ENCODE measurements at regions not wholly inside any gene's neighbourhood (a gene's known extent, or its start where the extent isn't known, plus 50 kb on each side); places are given as distances from the start of the nearest gene placed in this dataset.

GRCh38 chr15:98440917-98441316, 207.4 kb upstream of the IGF1R start:
- TF ChIP-seq SIN3A (IDR thresholded peaks at IDR 0.05; ENCODE audit: borderline replicate concordance, insufficient read depth, low read length) (no peak), REST (IDR thresholded peaks at IDR 0.05; ENCODE audit: insufficient read depth in 1 of 2, low read depth in 2 of 2, low read length in 2 of 2) (no peak), TAF1 (IDR thresholded peaks at IDR 0.05; ENCODE audit: borderline replicate concordance, insufficient read depth, low read length) (no peak), POLR2AphosphoS5 (IDR thresholded peaks at IDR 0.05; ENCODE audit: low read depth, low read length) (no peak), FOXP2 (optimal IDR thresholded peaks at IDR 0.05; ENCODE audit: borderline replicate concordance, extremely low read depth, extremely low read length, insufficient read depth) (no peak)

GRCh38 chr15:98441599-98441998, 206.7 kb upstream of the IGF1R start:
- no peak for TF ChIP-seq FOXP2 (optimal IDR thresholded peaks at IDR 0.05; ENCODE audit: borderline replicate concordance, extremely low read depth, extremely low read length, insufficient read depth)
- no peak for TF ChIP-seq REST (IDR thresholded peaks at IDR 0.05; ENCODE audit: insufficient read depth in 1 of 2, low read depth in 2 of 2, low read length in 2 of 2)
- TF ChIP-seq POLR2AphosphoS5 (IDR thresholded peaks at IDR 0.05; ENCODE audit: low read depth, low read length), result no peak
- TF ChIP-seq SIN3A (IDR thresholded peaks at IDR 0.05; ENCODE audit: borderline replicate concordance, insufficient read depth, low read length), result no peak
- TF ChIP-seq TAF1 (IDR thresholded peaks at IDR 0.05; ENCODE audit: borderline replicate concordance, insufficient read depth, low read length), result no peak

GRCh38 chr15:98442379-98442833, 205.9 kb upstream of the IGF1R start:
- TF ChIP-seq SIN3A (IDR thresholded peaks at IDR 0.05; ENCODE audit: borderline replicate concordance, insufficient read depth, low read length) (no peak), TAF1 (IDR thresholded peaks at IDR 0.05; ENCODE audit: borderline replicate concordance, insufficient read depth, low read length) (no peak), REST (IDR thresholded peaks at IDR 0.05; ENCODE audit: insufficient read depth in 1 of 2, low read depth in 2 of 2, low read length in 2 of 2) (no peak)

GRCh38 chr15:98442901-98443300, 205.4 kb upstream of the IGF1R start:
- TF ChIP-seq TAF1 (IDR thresholded peaks at IDR 0.05; ENCODE audit: borderline replicate concordance, insufficient read depth, low read length) (no peak), FOXP2 (optimal IDR thresholded peaks at IDR 0.05; ENCODE audit: borderline replicate concordance, extremely low read depth, extremely low read length, insufficient read depth) (no peak), POLR2AphosphoS5 (IDR thresholded peaks at IDR 0.05; ENCODE audit: low read depth, low read length) (no peak), REST (IDR thresholded peaks at IDR 0.05; ENCODE audit: insufficient read depth in 1 of 2, low read depth in 2 of 2, low read length in 2 of 2) (no peak)

GRCh38 chr15:98443526-98443925, 204.8 kb upstream of the IGF1R start:
- no peak for TF ChIP-seq POLR2AphosphoS5 (IDR thresholded peaks at IDR 0.05; ENCODE audit: low read depth, low read length)
- TF ChIP-seq TAF1 (IDR thresholded peaks at IDR 0.05; ENCODE audit: borderline replicate concordance, insufficient read depth, low read length), result no peak
- no peak for TF ChIP-seq REST (IDR thresholded peaks at IDR 0.05; ENCODE audit: insufficient read depth in 1 of 2, low read depth in 2 of 2, low read length in 2 of 2)
- TF ChIP-seq FOXP2 (optimal IDR thresholded peaks at IDR 0.05; ENCODE audit: borderline replicate concordance, extremely low read depth, extremely low read length, insufficient read depth), result no peak
- TF ChIP-seq SIN3A (IDR thresholded peaks at IDR 0.05; ENCODE audit: borderline replicate concordance, insufficient read depth, low read length), result no peak

All from PFSK-1 (cell line).